Activated naive CD4-positive, alpha-beta T cell treated with anti-CD3 and anti-CD28 coated beads, Interleukin-2, amount 50 U/mL, for 24 hours (primary cell): ENCODE measurements at regions not wholly inside any gene's neighbourhood (a gene's known extent, or its start where the extent isn't known, plus 50 kb on each side); places are given as distances from the start of the nearest gene placed in this dataset.
"Not testable (repeated sequence)": the region's sequence is repeated elsewhere in the genome, so short reads cannot be mapped to it uniquely, and the experiment has no call there.

ENCODE experiments used
- H3K27ac Mint-ChIP-seq: one replicate; pipeline ENCODE4 v1.8.0; 2021; ENCODE audit warnings: mild to moderate bottlenecking, mixed read lengths
- H3K27me3 Mint-ChIP-seq: one replicate; pipeline ENCODE4 v1.8.0; 2021; ENCODE audit warnings: mixed read lengths
- H3K36me3 Mint-ChIP-seq: one replicate; pipeline ENCODE4 v1.8.0; 2021; ENCODE audit warnings: mixed read lengths
- H3K4me1 Mint-ChIP-seq: one replicate; pipeline ENCODE4 v1.8.0; 2021; ENCODE audit warnings: mixed read lengths
- H3K4me3 Mint-ChIP-seq: one replicate; pipeline ENCODE4 v1.8.0; 2021; ENCODE audit warnings: mild to moderate bottlenecking, mixed read lengths
- H3K9me3 Mint-ChIP-seq: one replicate; pipeline ENCODE4 v1.8.0; 2021; ENCODE audit warnings: mixed read lengths

GRCh38 chr2:87318814-87319491 lies 297.3 kb upstream of the PLGLB1 start:
- not testable (repeated sequence) for H3K27me3 Mint-ChIP-seq, H3K36me3 Mint-ChIP-seq, H3K27ac Mint-ChIP-seq, H3K9me3 Mint-ChIP-seq, H3K4me3 Mint-ChIP-seq
- H3K4me1 Mint-ChIP-seq, result peaks cover 22% of the 10 kb centered on the region

GRCh38 chr2:87319705-87320104 lies 298.1 kb upstream of the PLGLB1 start:
- H3K36me3 Mint-ChIP-seq, H3K9me3 Mint-ChIP-seq, H3K27me3 Mint-ChIP-seq, H3K27ac Mint-ChIP-seq, H3K4me3 Mint-ChIP-seq: not testable (repeated sequence)
- peaks cover 23% of the 10 kb centered on the region for H3K4me1 Mint-ChIP-seq

- not testable (repeated sequence) for H3K9me3 Mint-ChIP-seq, H3K4me3 Mint-ChIP-seq, H3K36me3 Mint-ChIP-seq, H3K27ac Mint-ChIP-seq, H3K27me3 Mint-ChIP-seq
- H3K4me1 Mint-ChIP-seq, result peaks cover 26% of the 10 kb centered on the region
Measured at GRCh38 chr2:87321201-87321600, 299.6 kb upstream of the PLGLB1 start.

- Mint-ChIP-seq H3K4me1 (peaks cover 20% of the 10 kb centered on the region), H3K4me3 (peak overlapping the region; percentile 58), H3K27ac (peak overlapping the region; percentile 85)
- not testable (repeated sequence) for H3K36me3 Mint-ChIP-seq, H3K9me3 Mint-ChIP-seq, H3K27me3 Mint-ChIP-seq
Measured at GRCh38 chr2:87324335-87325041, 302.8 kb upstream of the PLGLB1 start.

GRCh38 chr2:87325042-87325910 lies 303.6 kb upstream of the PLGLB1 start:
- Mint-ChIP-seq H3K4me1 (peaks cover 20% of the 10 kb centered on the region), H3K4me3 (peak overlapping the region; percentile 57), H3K27ac (peak overlapping the region; percentile 91)
- not testable (repeated sequence) for H3K27me3 Mint-ChIP-seq, H3K36me3 Mint-ChIP-seq, H3K9me3 Mint-ChIP-seq

- H3K27ac Mint-ChIP-seq, result peak overlapping the region; percentile 91
- H3K4me3 Mint-ChIP-seq, result peak overlapping the region; percentile 16
- not testable (repeated sequence) for H3K27me3 Mint-ChIP-seq, H3K36me3 Mint-ChIP-seq, H3K9me3 Mint-ChIP-seq
- H3K4me1 Mint-ChIP-seq, result peaks cover 20% of the 10 kb centered on the region
Measured at GRCh38 chr2:87325911-87326294, 304.3 kb upstream of the PLGLB1 start.

GRCh38 chr2:87326754-87327153 lies 305.1 kb upstream of the PLGLB1 start:
- not testable (repeated sequence) for H3K9me3 Mint-ChIP-seq, H3K36me3 Mint-ChIP-seq, H3K27me3 Mint-ChIP-seq, H3K27ac Mint-ChIP-seq, H3K4me3 Mint-ChIP-seq
- H3K4me1 Mint-ChIP-seq, result peaks cover 20% of the 10 kb centered on the region

- not testable (repeated sequence) for H3K27ac Mint-ChIP-seq, H3K27me3 Mint-ChIP-seq
- peaks cover 20% of the 10 kb centered on the region for H3K4me1 Mint-ChIP-seq
Measured at GRCh38 chr2:87327648-87328371, 306.2 kb upstream of the PLGLB1 start.

GRCh38 chr2:87329529-87329928 lies 307.9 kb upstream of the PLGLB1 start:
- not testable (repeated sequence) for H3K27me3 Mint-ChIP-seq, H3K36me3 Mint-ChIP-seq, H3K9me3 Mint-ChIP-seq, H3K4me3 Mint-ChIP-seq, H3K27ac Mint-ChIP-seq, H3K4me1 Mint-ChIP-seq

More at GRCh38 chr2:87327648-87328371, 306.2 kb upstream of the PLGLB1 start:
- H3K9me3 Mint-ChIP-seq, H3K36me3 Mint-ChIP-seq, H3K4me3 Mint-ChIP-seq: not testable (repeated sequence)

GRCh38 chr2:87330486-87330885 lies 308.8 kb upstream of the PLGLB1 start:
- H3K4me3 Mint-ChIP-seq, H3K36me3 Mint-ChIP-seq, H3K27me3 Mint-ChIP-seq, H3K9me3 Mint-ChIP-seq, H3K27ac Mint-ChIP-seq: not testable (repeated sequence)
- peaks cover 11% of the 10 kb centered on the region for H3K4me1 Mint-ChIP-seq

- H3K9me3 Mint-ChIP-seq, H3K36me3 Mint-ChIP-seq, H3K4me1 Mint-ChIP-seq, H3K4me3 Mint-ChIP-seq, H3K27ac Mint-ChIP-seq, H3K27me3 Mint-ChIP-seq: not testable (repeated sequence)
Measured at GRCh38 chr2:87331940-87332583, 310.4 kb upstream of the PLGLB1 start.

GRCh38 chr2:87334888-87335287 lies 313.2 kb upstream of the PLGLB1 start:
- H3K27me3 Mint-ChIP-seq, H3K4me1 Mint-ChIP-seq, H3K36me3 Mint-ChIP-seq, H3K9me3 Mint-ChIP-seq, H3K4me3 Mint-ChIP-seq, H3K27ac Mint-ChIP-seq: not testable (repeated sequence)

- not testable (repeated sequence) for H3K9me3 Mint-ChIP-seq, H3K4me1 Mint-ChIP-seq, H3K36me3 Mint-ChIP-seq, H3K4me3 Mint-ChIP-seq, H3K27me3 Mint-ChIP-seq, H3K27ac Mint-ChIP-seq
Measured at GRCh38 chr2:87338998-87339397, 317.4 kb upstream of the PLGLB1 start.

GRCh38 chr2:87341601-87342014 lies 320.0 kb upstream of the PLGLB1 start:
- not testable (repeated sequence) for H3K27me3 Mint-ChIP-seq, H3K4me3 Mint-ChIP-seq, H3K9me3 Mint-ChIP-seq, H3K27ac Mint-ChIP-seq, H3K4me1 Mint-ChIP-seq, H3K36me3 Mint-ChIP-seq

GRCh38 chr2:87342175-87342574 lies 320.5 kb upstream of the PLGLB1 start:
- not testable (repeated sequence) for H3K27ac Mint-ChIP-seq, H3K9me3 Mint-ChIP-seq, H3K36me3 Mint-ChIP-seq, H3K4me1 Mint-ChIP-seq, H3K4me3 Mint-ChIP-seq, H3K27me3 Mint-ChIP-seq
